Liver (tissue), 3 donors: ENCODE measurements at regions not wholly inside any gene's neighbourhood (a gene's known extent, or its start where the extent isn't known, plus 50 kb on each side); places are given as distances from the start of the nearest gene placed in this dataset.
A peak's percentile ranks its signal among the peaks of the same experiment; 100 is the strongest.

Experiments
- FOXA1 ChIP-seq: IDR thresholded peaks from 2 replicates; pipeline ENCODE4 v1.6.1; 2016; ENCODE audit warnings: antibody characterized with exemption
- FOXA2 ChIP-seq: IDR thresholded peaks from 2 replicates; pipeline ENCODE4 v1.6.1; 2016; ENCODE audit warnings: antibody characterized with exemption
- JUND ChIP-seq, 2 donors: IDR thresholded peaks; 2 replicates each; pipeline ENCODE4 v1.6.1; 2016; ENCODE audit warnings: antibody characterized with exemption in 2 of 2
- NR2F2 ChIP-seq: IDR thresholded peaks from 2 replicates; pipeline ENCODE4 v1.6.1; 2016; ENCODE audit warnings: antibody characterized with exemption
- RAD21 ChIP-seq, 2 donors: IDR thresholded peaks; 2 replicates each; pipeline ENCODE4 v1.6.1; 2016; ENCODE audit warnings: antibody characterized with exemption in 2 of 2, mild to moderate bottlenecking in 2 of 2
- RXRA ChIP-seq, 2 donors: IDR thresholded peaks; 2 replicates each; pipeline ENCODE4 v1.6.1; 2017 to 2018; ENCODE audit warnings: antibody characterized with exemption in 2 of 2, mild to moderate bottlenecking in 1 of 2
- SP1 ChIP-seq: IDR thresholded peaks from 2 replicates; pipeline ENCODE4 v1.6.1; 2018; ENCODE audit warnings: antibody characterized with exemption, mild to moderate bottlenecking
- TAF1 ChIP-seq: conservative IDR thresholded peaks from 2 replicates; pipeline ENCODE4 v1.6.1; 2016; ENCODE audit warnings: antibody characterized with exemption, mild to moderate bottlenecking
- TF ChIP-seq, protein P1 (sequence below): fragments of 150-350 bp; IDR thresholded peaks from 2 replicates; pipeline ENCODE4 v1.5.1; 2017; ENCODE audit warnings: improper control_type of control experiment, low read depth, low read length; ENCODE audit not compliant: missing input control
- TF ChIP-seq, protein P2 (sequence below): IDR thresholded peaks from 2 replicates; pipeline ENCODE4 v1.6.1; 2016; ENCODE audit warnings: antibody characterized with exemption
- TF ChIP-seq, protein P3 (sequence below): IDR thresholded peaks from 2 replicates; pipeline ENCODE4 v1.6.1; 2016; ENCODE audit warnings: antibody characterized with exemption
- TF ChIP-seq, protein P4 (sequence below): IDR thresholded peaks from 2 replicates; pipeline ENCODE4 v1.6.1; 2016; ENCODE audit warnings: antibody characterized with exemption, mild to moderate bottlenecking
- donor health status: healthy.
- donor health status: healthy.

DNA sequence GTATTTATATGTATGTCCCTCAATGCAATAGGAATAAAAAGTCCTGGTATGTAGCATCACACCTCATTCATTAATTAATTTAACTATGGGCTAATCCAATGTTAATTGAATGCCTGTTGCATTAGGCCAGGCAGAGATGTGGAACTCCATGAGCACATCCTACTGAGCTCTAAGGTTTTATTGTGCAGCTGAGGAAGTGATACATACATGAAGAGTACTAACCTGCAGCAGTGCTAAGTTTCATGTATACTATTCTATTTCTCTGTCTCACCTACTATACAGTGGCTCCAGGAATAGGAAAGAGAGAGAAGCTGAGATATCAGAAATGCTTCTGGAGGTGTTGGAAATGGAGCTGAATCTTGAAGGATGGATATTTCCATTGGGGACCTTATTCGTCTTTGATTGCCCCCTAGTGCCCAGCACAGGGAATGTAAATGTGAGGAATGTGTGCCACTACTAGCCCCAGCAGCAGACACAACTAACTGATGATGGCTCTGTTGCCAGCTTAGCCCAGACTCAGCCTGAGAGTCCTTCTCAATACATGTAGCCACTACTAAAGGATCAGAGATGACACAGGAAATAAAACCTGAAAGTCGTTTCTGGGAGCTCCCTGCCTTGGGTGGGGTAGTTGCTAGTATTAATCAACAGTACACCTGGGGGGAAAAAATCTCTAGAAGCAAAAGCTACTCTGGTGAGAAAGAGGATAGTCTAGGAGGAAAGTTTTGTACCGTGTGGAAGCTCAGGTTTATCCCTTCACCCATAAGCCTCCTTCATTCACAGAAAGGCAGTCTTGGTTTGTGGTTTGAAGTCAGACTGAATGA lies 173.3 kb upstream of the FOXD3 start:
- TF ChIP-seq, protein P1, sequence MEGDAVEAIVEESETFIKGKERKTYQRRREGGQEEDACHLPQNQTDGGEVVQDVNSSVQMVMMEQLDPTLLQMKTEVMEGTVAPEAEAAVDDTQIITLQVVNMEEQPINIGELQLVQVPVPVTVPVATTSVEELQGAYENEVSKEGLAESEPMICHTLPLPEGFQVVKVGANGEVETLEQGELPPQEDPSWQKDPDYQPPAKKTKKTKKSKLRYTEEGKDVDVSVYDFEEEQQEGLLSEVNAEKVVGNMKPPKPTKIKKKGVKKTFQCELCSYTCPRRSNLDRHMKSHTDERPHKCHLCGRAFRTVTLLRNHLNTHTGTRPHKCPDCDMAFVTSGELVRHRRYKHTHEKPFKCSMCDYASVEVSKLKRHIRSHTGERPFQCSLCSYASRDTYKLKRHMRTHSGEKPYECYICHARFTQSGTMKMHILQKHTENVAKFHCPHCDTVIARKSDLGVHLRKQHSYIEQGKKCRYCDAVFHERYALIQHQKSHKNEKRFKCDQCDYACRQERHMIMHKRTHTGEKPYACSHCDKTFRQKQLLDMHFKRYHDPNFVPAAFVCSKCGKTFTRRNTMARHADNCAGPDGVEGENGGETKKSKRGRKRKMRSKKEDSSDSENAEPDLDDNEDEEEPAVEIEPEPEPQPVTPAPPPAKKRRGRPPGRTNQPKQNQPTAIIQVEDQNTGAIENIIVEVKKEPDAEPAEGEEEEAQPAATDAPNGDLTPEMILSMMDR, result peak; percentile 71
- TF ChIP-seq NR2F2 (no peak), JUND (IDR thresholded peaks at IDR 0.05) (no peak), RAD21 (IDR thresholded peaks at IDR 0.05) (peak; percentile 84 to 87), FOXA2 (no peak), TAF1 (no peak), SP1 (no peak), RXRA (IDR thresholded peaks at IDR 0.05) (no peak), FOXA1 (no peak)
- TF ChIP-seq, protein P2, sequence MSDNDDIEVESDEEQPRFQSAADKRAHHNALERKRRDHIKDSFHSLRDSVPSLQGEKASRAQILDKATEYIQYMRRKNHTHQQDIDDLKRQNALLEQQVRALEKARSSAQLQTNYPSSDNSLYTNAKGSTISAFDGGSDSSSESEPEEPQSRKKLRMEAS, result no peak
- TF ChIP-seq, protein P3, sequence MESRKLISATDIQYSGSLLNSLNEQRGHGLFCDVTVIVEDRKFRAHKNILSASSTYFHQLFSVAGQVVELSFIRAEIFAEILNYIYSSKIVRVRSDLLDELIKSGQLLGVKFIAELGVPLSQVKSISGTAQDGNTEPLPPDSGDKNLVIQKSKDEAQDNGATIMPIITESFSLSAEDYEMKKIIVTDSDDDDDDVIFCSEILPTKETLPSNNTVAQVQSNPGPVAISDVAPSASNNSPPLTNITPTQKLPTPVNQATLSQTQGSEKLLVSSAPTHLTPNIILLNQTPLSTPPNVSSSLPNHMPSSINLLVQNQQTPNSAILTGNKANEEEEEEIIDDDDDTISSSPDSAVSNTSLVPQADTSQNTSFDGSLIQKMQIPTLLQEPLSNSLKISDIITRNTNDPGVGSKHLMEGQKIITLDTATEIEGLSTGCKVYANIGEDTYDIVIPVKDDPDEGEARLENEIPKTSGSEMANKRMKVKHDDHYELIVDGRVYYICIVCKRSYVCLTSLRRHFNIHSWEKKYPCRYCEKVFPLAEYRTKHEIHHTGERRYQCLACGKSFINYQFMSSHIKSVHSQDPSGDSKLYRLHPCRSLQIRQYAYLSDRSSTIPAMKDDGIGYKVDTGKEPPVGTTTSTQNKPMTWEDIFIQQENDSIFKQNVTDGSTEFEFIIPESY, result no peak
- TF ChIP-seq, protein P4, sequence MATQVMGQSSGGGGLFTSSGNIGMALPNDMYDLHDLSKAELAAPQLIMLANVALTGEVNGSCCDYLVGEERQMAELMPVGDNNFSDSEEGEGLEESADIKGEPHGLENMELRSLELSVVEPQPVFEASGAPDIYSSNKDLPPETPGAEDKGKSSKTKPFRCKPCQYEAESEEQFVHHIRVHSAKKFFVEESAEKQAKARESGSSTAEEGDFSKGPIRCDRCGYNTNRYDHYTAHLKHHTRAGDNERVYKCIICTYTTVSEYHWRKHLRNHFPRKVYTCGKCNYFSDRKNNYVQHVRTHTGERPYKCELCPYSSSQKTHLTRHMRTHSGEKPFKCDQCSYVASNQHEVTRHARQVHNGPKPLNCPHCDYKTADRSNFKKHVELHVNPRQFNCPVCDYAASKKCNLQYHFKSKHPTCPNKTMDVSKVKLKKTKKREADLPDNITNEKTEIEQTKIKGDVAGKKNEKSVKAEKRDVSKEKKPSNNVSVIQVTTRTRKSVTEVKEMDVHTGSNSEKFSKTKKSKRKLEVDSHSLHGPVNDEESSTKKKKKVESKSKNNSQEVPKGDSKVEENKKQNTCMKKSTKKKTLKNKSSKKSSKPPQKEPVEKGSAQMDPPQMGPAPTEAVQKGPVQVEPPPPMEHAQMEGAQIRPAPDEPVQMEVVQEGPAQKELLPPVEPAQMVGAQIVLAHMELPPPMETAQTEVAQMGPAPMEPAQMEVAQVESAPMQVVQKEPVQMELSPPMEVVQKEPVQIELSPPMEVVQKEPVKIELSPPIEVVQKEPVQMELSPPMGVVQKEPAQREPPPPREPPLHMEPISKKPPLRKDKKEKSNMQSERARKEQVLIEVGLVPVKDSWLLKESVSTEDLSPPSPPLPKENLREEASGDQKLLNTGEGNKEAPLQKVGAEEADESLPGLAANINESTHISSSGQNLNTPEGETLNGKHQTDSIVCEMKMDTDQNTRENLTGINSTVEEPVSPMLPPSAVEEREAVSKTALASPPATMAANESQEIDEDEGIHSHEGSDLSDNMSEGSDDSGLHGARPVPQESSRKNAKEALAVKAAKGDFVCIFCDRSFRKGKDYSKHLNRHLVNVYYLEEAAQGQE, result no peak
